ENCODE measurements at regions not wholly inside any gene's neighbourhood (a gene's known extent, or its start where the extent isn't known, plus 50 kb on each side); places are given as distances from the start of the nearest gene placed in this dataset.

DNA sequence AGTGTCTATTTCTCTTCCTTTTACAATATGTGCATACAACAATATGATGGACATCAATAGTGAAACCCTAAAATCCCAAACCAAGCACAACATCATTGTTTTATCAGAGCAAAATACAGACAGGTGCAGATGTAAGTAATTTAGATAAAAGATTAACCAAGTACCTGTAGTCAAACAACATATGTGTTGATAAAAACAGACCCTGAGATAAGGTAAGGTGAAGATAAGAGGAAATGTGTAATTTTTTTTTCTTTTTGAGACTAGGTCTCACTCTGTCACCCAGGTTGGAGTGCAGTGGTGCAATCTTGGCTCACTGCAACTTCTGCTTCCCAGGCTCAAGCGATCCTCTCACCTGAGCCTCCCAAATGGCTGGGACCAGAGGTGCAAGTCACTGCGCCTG is 589.8 kb downstream of the PLCL1 start:
- no CpG with 5 or more reads among the region's 2 CpGs for whole genome bisulfite sequencing (ENCODE audit: insufficient coverage)
- no peaks in the 10 kb centered on the region for H3K4me1 ChIP-seq (ENCODE audit: control insufficient read depth in 2 of 2, insufficient read depth in 2 of 2, low read length in 2 of 2)
- ATAC-seq (ENCODE audit: low read depth) (no peak), DNase-seq (no peak)
- no peaks in the 10 kb centered on the region for H3K27me3 ChIP-seq (replicated peaks in 1 of 4; ENCODE audit: control extremely low read depth in 1 of 4, control insufficient read depth in 3 of 4, insufficient read depth in 4 of 4, low read length in 3 of 4)
- no peak overlapping the region for H3K27ac ChIP-seq (ENCODE audit: low read length in 2 of 2)
- Mint-ChIP-seq H3K27ac (no peak overlapping the region), H3K4me1 (no peaks in the 10 kb centered on the region), H3K9me3 (ENCODE audit: insufficient read depth) (no peaks in the 10 kb centered on the region), H3K27me3 (no peaks in the 10 kb centered on the region), H3K4me3 (no peak overlapping the region)
- H3K4me3 ChIP-seq (ENCODE audit: control extremely low read depth in 1 of 5, extremely low read depth in 1 of 5, insufficient read depth in 1 of 5, low read depth in 2 of 5, low read length in 4 of 5): no peak overlapping the region
- H3K36me3 ChIP-seq (replicated peaks in 1 of 2; ENCODE audit: control extremely low read depth in 1 of 2, control insufficient read depth in 1 of 2, extremely low read depth in 1 of 2, insufficient read depth in 2 of 2, low read length in 1 of 2): no peaks in the 10 kb centered on the region
- intact Hi-C loops (cut with micrococcal nuclease): no loop called here
- no peak overlapping the region for H2AFZ ChIP-seq (ENCODE audit: insufficient read depth, low read depth, low read length, poor library complexity, severe bottlenecking)
- POLR2A ChIA-PET: no interaction called here
- CTCF ChIA-PET: no interaction called here
- H4K20me1 ChIP-seq (ENCODE audit: control insufficient read depth, insufficient read depth, low read length, poor library complexity, severe bottlenecking): no peaks in the 10 kb centered on the region
- no peaks in the 10 kb centered on the region for H3K79me2 ChIP-seq (ENCODE audit: control insufficient read depth, insufficient read depth, low read length)
- no peak overlapping the region for H3K4me2 ChIP-seq (replicated peaks; ENCODE audit: low read depth, low read length, poor library complexity, severe bottlenecking)
- TF ChIP-seq, protein P1, sequence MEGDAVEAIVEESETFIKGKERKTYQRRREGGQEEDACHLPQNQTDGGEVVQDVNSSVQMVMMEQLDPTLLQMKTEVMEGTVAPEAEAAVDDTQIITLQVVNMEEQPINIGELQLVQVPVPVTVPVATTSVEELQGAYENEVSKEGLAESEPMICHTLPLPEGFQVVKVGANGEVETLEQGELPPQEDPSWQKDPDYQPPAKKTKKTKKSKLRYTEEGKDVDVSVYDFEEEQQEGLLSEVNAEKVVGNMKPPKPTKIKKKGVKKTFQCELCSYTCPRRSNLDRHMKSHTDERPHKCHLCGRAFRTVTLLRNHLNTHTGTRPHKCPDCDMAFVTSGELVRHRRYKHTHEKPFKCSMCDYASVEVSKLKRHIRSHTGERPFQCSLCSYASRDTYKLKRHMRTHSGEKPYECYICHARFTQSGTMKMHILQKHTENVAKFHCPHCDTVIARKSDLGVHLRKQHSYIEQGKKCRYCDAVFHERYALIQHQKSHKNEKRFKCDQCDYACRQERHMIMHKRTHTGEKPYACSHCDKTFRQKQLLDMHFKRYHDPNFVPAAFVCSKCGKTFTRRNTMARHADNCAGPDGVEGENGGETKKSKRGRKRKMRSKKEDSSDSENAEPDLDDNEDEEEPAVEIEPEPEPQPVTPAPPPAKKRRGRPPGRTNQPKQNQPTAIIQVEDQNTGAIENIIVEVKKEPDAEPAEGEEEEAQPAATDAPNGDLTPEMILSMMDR (IDR thresholded peaks at IDR 0.05): no peak
- TF ChIP-seq EZH2 (IDR thresholded peaks at IDR 0.05; ENCODE audit: borderline replicate concordance, insufficient read depth, low read depth, low read length, poor library complexity, severe bottlenecking): no peak
- no peaks in the 10 kb centered on the region for H3K9me3 ChIP-seq (ENCODE audit: control extremely low read depth in 1 of 3, control insufficient read depth in 2 of 3, insufficient read depth in 1 of 3, low read length in 2 of 3)
- H3K9ac ChIP-seq (ENCODE audit: low read length): no peak overlapping the region

DNA sequence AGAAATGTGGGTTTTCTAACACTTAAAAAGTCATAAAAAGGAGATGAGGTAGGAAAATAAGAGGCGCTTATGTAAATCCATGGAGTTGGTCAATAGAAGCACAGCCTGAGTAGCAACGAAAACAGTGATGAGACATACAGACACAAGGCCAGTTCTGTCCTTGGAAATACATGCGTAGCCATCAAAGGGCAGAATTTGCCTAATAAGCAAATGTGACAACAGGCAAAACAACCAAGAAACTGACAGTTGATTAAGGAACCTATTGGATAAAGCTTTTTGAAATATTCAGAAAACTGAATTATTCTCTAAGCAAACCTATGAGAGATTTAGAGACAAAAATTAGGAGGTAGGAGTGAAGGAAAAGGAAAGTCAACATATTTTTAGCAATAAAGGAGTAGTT is 586.3 kb downstream of the PLCL1 start:
- no peak overlapping the region for H3K4me3 ChIP-seq (ENCODE audit: control extremely low read depth in 1 of 5, extremely low read depth in 1 of 5, insufficient read depth in 1 of 5, low read depth in 2 of 5, low read length in 4 of 5)
- H3K27ac ChIP-seq (ENCODE audit: low read length in 2 of 2): no peak overlapping the region
- Mint-ChIP-seq H3K9me3 (ENCODE audit: insufficient read depth) (no peaks in the 10 kb centered on the region), H3K4me3 (no peak overlapping the region), H3K27me3 (no peaks in the 10 kb centered on the region), H3K4me1 (no peaks in the 10 kb centered on the region), H3K27ac (no peak overlapping the region)
- no peaks in the 10 kb centered on the region for H3K9me3 ChIP-seq (ENCODE audit: control extremely low read depth in 1 of 3, control insufficient read depth in 2 of 3, insufficient read depth in 1 of 3, low read length in 2 of 3)
- no peaks in the 10 kb centered on the region for H3K36me3 ChIP-seq (replicated peaks in 1 of 2; ENCODE audit: control extremely low read depth in 1 of 2, control insufficient read depth in 1 of 2, extremely low read depth in 1 of 2, insufficient read depth in 2 of 2, low read length in 1 of 2)
- ATAC-seq (ENCODE audit: low read depth) (no peak), DNase-seq (no peak)
- no peak overlapping the region for H2AFZ ChIP-seq (ENCODE audit: insufficient read depth, low read depth, low read length, poor library complexity, severe bottlenecking)
- POLR2A ChIA-PET: no interaction called here
- H3K79me2 ChIP-seq (ENCODE audit: control insufficient read depth, insufficient read depth, low read length): no peaks in the 10 kb centered on the region
- no peak overlapping the region for H3K4me2 ChIP-seq (replicated peaks; ENCODE audit: low read depth, low read length, poor library complexity, severe bottlenecking)
- CTCF ChIA-PET: no interaction called here
- intact Hi-C loops (cut with micrococcal nuclease): no loop called here
- no peak for TF ChIP-seq EZH2 (IDR thresholded peaks at IDR 0.05; ENCODE audit: borderline replicate concordance, insufficient read depth, low read depth, low read length, poor library complexity, severe bottlenecking)
- TF ChIP-seq, protein P1 (IDR thresholded peaks at IDR 0.05): no peak
- H4K20me1 ChIP-seq (ENCODE audit: control insufficient read depth, insufficient read depth, low read length, poor library complexity, severe bottlenecking): no peaks in the 10 kb centered on the region
- no peak overlapping the region for H3K9ac ChIP-seq (ENCODE audit: low read length)
- 88% methylated on average over 2 of the region's 3 CpGs for WGBS (ENCODE audit: insufficient coverage)
- H3K27me3 ChIP-seq (replicated peaks in 1 of 4; ENCODE audit: control extremely low read depth in 1 of 4, control insufficient read depth in 3 of 4, insufficient read depth in 4 of 4, low read length in 3 of 4): peaks cover 0 to 3% (median 0%) of the 10 kb centered on the region in 4 experiments
- H3K4me1 ChIP-seq (ENCODE audit: control insufficient read depth in 2 of 2, insufficient read depth in 2 of 2, low read length in 2 of 2): no peaks in the 10 kb centered on the region
